Kidney (tissue), 13 donors: ENCODE measurements at regions not wholly inside any gene's neighbourhood (a gene's known extent, or its start where the extent isn't known, plus 50 kb on each side); places are given as distances from the start of the nearest gene placed in this dataset.

Experiments
- DNase-seq, 5 donors: peaks; one replicate each; pipeline ENCODE4 v3.0.0-alpha.2; 2013 to 2020
- FAIRE-seq: peaks from 2 replicates; lab custom pipeline; 2012; peaks lifted over from hg19 to GRCh38; lab: Jason Lieb, UNC
- H3K27ac ChIP-seq, 2 donors: one replicate each; pipeline ENCODE4 v1.7.0; 2013; ENCODE audit warnings: low read depth in 2 of 2, low read length in 2 of 2, inconsistent platforms in 1 of 2
- H3K27me3 ChIP-seq: one replicate; pipeline ENCODE4 v1.7.1; 2013; ENCODE audit warnings: low read length, inconsistent platforms; ENCODE audit not compliant: control insufficient read depth, insufficient read depth
- H3K36me3 ChIP-seq, 3 donors: one replicate each; pipeline versions ENCODE4 v1.7.0 to v1.7.1; 2013; ENCODE audit warnings: low read length in 3 of 3, control low read depth in 1 of 3, inconsistent platforms in 1 of 3; ENCODE audit not compliant: insufficient read depth in 3 of 3, control insufficient read depth in 2 of 3
- H3K4me1 ChIP-seq, 3 donors: one replicate each; pipeline versions ENCODE4 v1.7.0 to v1.7.1; 2013; ENCODE audit warnings: low read length in 3 of 3, inconsistent platforms in 1 of 3, low read depth in 1 of 3; ENCODE audit not compliant: control insufficient read depth in 2 of 3, insufficient read depth in 2 of 3
- H3K4me3 ChIP-seq, 3 donors: one replicate each; pipeline versions ENCODE4 v1.7.0 to v1.8.1; 2013; ENCODE audit warnings: low read length in 3 of 3, control low read depth in 1 of 3, inconsistent platforms in 1 of 3
- H3K9ac ChIP-seq, 3 donors: one replicate each; pipeline versions ENCODE4 v1.7.0 to v1.7.1; 2013; ENCODE audit warnings: low read length in 3 of 3, control low read depth in 1 of 3, inconsistent platforms in 1 of 3
- H3K9me3 ChIP-seq, 3 donors: one replicate each; pipeline versions ENCODE4 v1.7.0 to v1.7.1; 2013; ENCODE audit warnings: low read length in 3 of 3, control low read depth in 1 of 3, inconsistent platforms in 1 of 3; ENCODE audit not compliant: control insufficient read depth in 2 of 3, insufficient read depth in 1 of 3
- CTCF ChIP-seq: IDR thresholded peaks from 3 replicates; pipeline ENCODE4 v1.5.1; 2012; ENCODE audit warnings: mild to moderate bottlenecking, moderate library complexity, borderline replicate concordance; ENCODE audit not compliant: insufficient read depth; ENCODE audit errors: extremely low read depth
- intact Hi-C: fragments of 100-400 bp; cut with DNase I; formaldehyde crosslinking; loops from one replicate; pipeline ENCODE4 v1.11.1; 2022
- donor health status: control.
- donor health status: control.
- donor health status: control.
- donor health status: control.
- donor health status: control.
- donor health status: DM: yes; HTN: yes; CAD: no.
- donor health status: Normal renal cell carcinoma (clear cell type).

GRCh38 chr7:155407799-155408198, 50.1 kb upstream of the EN2 start:
- no peak overlapping the region for H3K4me3 ChIP-seq
- no peaks in the 10 kb centered on the region for H3K4me1 ChIP-seq
- no peaks in the 10 kb centered on the region for H3K9me3 ChIP-seq
- DNase-seq: no peak
- intact Hi-C loops: no loop called here
- peaks cover 3% of the 10 kb centered on the region for H3K27me3 ChIP-seq
- no peak overlapping the region for H3K9ac ChIP-seq
- no peak overlapping the region for H3K27ac ChIP-seq
- FAIRE-seq: no peak
- TF ChIP-seq CTCF: no peak
- H3K36me3 ChIP-seq: no peaks in the 10 kb centered on the region
